BE2C (cell line): ENCODE measurements at regions not wholly inside any gene's neighbourhood (a gene's known extent, or its start where the extent isn't known, plus 50 kb on each side); places are given as distances from the start of the nearest gene placed in this dataset.

Experiments
- DNase-seq: peaks from one replicate; pipeline ENCODE4 v3.0.0-alpha.2; 2020
- H3K27me3 ChIP-seq: fragments of 250-450 bp; sonication (Bioruptor Pico); 2 replicates; pipeline ENCODE4 v1.5.1; 2020; ENCODE audit warnings: mild to moderate bottlenecking
- H3K36me3 ChIP-seq: fragments of 250-450 bp; sonication (Bioruptor Pico); 2 replicates; pipeline ENCODE4 v1.5.1; 2020; ENCODE audit warnings: mild to moderate bottlenecking
- H3K4me1 ChIP-seq: fragments of 250-450 bp; sonication (Bioruptor Pico); 2 replicates; pipeline ENCODE4 v1.5.1; 2020
- H3K4me3 ChIP-seq: 2 replicates; pipeline ENCODE4 v1.5.1; 2011; ENCODE audit warnings: low read depth, low read length
- H3K9me3 ChIP-seq: fragments of 250-450 bp; sonication (Bioruptor Pico); 2 replicates; pipeline ENCODE4 v1.5.1; 2020
- TF ChIP-seq, protein P1 (sequence below): IDR thresholded peaks from 2 replicates; pipeline ENCODE4 v1.5.1; 2012; ENCODE audit warnings: mild to moderate bottlenecking, low read depth, low read length

DNA sequence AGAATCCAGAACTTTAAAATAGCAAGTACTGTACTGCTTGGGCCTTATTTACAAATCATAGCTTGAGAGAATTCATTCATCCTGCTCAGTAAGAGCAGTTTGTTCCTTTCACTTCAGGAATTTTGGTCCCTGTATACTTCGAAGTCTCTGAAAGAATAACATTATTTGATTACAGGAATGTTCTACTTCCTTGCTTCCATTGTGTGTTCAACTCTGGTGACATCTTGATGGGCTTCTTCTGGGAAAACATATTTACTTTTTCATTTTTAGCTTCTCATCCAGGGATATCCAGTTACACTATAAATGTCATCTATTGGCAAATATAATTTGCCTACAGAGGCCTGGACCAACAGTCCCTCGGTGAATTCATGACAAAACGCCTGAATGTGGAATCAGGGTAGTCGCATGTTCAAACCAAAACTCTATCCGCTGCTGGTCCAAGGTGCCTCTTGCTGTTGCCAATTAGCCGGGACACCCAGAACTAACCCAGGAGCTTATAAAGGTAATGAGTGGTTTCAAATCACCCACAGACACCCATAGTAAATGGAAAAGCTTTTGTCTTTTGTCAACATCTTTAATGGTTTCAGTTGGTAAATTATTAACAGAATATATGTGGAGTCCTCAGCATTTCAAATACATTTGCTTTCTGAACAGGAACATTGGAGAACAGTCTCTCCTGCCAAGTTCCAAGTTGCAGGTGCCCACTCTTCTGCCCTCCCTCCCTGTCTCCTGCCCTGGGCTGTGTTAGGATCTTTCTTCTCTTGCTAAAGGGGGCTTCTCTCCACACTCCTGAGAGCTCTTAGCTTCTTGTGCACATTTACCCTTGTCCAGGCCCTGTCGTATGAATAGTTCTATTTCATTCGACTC, 162.5 kb upstream of the CITED2 start:
- Histone ChIP-seq H3K9me3 (no peaks in the 10 kb centered on the region), H3K36me3 (no peaks in the 10 kb centered on the region), H3K4me3 (no peak overlapping the region), H3K27me3 (no peaks in the 10 kb centered on the region), H3K4me1 (no peaks in the 10 kb centered on the region)
- no peak for DNase-seq
- TF ChIP-seq, protein P1, sequence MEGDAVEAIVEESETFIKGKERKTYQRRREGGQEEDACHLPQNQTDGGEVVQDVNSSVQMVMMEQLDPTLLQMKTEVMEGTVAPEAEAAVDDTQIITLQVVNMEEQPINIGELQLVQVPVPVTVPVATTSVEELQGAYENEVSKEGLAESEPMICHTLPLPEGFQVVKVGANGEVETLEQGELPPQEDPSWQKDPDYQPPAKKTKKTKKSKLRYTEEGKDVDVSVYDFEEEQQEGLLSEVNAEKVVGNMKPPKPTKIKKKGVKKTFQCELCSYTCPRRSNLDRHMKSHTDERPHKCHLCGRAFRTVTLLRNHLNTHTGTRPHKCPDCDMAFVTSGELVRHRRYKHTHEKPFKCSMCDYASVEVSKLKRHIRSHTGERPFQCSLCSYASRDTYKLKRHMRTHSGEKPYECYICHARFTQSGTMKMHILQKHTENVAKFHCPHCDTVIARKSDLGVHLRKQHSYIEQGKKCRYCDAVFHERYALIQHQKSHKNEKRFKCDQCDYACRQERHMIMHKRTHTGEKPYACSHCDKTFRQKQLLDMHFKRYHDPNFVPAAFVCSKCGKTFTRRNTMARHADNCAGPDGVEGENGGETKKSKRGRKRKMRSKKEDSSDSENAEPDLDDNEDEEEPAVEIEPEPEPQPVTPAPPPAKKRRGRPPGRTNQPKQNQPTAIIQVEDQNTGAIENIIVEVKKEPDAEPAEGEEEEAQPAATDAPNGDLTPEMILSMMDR = no peak

DNA sequence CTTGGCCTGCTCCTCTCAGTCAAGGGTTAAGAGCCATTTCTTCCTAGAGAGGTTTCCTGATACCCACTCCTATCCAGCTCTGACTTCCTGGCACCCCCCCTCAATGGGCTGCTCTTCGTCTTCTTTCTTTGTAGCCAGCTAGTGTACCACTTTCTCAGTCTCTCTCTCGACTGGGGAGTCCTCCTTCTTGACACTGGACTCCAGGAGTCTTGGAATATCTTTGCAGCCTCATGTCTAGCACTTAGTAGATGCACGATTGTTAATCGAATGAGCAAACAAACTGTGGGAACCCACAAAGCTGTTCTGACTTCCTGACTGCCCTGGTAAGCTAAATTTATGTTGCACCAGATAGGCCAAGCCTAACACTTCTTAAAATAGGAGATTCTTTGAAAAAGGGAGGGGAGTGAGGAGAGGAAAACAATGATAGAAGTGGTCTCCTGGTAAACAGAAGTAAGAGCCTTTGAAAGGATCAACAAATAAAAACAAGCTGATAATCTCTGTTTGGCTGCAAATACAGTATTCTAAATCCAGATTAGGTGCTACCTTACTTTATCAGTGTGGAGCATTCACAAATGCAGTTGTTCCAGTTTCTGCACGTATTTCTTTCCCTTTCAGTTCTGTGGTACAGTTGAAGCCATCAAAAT, 160.1 kb upstream of the CITED2 start:
- H3K36me3 ChIP-seq = no peaks in the 10 kb centered on the region
- DNase-seq = no peak
- no peaks in the 10 kb centered on the region for H3K9me3 ChIP-seq
- no peaks in the 10 kb centered on the region for H3K4me1 ChIP-seq
- H3K27me3 ChIP-seq = no peaks in the 10 kb centered on the region
- no peak overlapping the region for H3K4me3 ChIP-seq
- TF ChIP-seq, protein P1 = no peak

DNA sequence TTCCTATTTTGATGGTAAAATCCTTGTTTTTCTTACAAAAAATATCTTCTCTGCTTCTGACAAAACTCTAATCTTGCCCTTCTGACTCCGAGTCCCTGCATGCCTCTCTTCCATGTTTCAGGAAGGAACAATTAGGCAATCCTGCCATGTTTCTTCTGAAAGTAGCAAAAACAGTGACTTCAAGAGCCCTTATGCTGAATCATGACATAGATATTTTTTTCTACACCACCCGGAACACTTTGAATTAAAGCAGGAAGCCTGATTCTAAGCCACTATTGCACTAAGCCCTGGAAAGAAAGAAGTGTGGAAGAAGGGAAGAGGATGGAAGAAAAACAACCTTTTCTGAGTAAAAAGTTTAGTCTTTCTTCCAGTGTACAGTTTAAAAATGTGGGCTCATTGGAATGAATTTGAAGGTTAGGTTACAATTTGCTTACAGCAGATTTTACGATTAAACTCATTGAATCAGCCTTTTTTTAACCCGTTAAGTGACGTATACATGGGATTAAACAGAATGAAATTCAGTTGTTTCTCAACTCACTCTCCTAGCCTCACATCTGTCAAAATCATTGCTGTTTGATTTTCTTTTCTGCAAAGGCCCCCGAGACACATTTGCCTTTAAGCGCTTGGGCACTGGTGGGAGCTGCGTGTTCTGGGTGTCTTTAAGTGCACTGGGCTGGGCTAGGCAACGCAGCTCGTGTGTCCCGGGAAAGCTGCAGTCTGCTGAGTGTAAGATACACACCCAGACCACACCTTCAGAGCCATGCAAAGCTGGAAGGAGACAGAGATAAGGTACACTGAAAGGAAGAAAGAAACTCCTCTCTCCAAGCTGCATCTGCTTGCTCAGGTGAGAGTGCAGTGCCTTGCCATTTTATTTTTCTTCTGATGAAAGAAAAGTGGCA, 159.4 kb upstream of the CITED2 start:
- DNase-seq = no peak
- no peak overlapping the region for H3K4me3 ChIP-seq

DNA sequence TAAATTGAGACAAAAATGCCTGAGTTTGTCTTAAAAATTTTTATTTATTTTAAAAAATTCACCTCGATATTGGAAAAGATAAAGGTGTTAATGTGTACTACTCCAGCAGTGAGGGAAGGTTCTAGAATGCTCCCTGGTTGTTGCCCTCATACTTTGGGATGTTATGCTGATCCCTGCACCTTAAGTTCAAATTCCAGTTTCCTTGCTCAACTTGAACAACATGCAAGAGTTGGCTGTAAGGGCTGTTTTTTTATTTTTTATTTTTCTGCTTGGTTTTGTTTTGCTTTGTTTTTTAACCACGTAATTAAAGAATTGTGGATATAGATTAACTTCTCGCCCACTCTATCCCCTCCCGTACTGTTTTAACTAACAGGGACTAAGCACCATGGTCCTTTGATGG, 158.7 kb upstream of the CITED2 start:
- H3K4me1 ChIP-seq = no peaks in the 10 kb centered on the region
- no peaks in the 10 kb centered on the region for H3K9me3 ChIP-seq
- no peaks in the 10 kb centered on the region for H3K36me3 ChIP-seq
- H3K4me3 ChIP-seq = no peak overlapping the region
- DNase-seq = no peak
- H3K27me3 ChIP-seq = no peaks in the 10 kb centered on the region
- TF ChIP-seq, protein P1 = no peak

More for the DNA sequence above, 159.4 kb upstream of the CITED2 start:
- Histone ChIP-seq H3K4me1 (no peaks in the 10 kb centered on the region), H3K36me3 (no peaks in the 10 kb centered on the region), H3K9me3 (no peaks in the 10 kb centered on the region), H3K27me3 (no peaks in the 10 kb centered on the region)
- TF ChIP-seq, protein P1 = no peak

DNA sequence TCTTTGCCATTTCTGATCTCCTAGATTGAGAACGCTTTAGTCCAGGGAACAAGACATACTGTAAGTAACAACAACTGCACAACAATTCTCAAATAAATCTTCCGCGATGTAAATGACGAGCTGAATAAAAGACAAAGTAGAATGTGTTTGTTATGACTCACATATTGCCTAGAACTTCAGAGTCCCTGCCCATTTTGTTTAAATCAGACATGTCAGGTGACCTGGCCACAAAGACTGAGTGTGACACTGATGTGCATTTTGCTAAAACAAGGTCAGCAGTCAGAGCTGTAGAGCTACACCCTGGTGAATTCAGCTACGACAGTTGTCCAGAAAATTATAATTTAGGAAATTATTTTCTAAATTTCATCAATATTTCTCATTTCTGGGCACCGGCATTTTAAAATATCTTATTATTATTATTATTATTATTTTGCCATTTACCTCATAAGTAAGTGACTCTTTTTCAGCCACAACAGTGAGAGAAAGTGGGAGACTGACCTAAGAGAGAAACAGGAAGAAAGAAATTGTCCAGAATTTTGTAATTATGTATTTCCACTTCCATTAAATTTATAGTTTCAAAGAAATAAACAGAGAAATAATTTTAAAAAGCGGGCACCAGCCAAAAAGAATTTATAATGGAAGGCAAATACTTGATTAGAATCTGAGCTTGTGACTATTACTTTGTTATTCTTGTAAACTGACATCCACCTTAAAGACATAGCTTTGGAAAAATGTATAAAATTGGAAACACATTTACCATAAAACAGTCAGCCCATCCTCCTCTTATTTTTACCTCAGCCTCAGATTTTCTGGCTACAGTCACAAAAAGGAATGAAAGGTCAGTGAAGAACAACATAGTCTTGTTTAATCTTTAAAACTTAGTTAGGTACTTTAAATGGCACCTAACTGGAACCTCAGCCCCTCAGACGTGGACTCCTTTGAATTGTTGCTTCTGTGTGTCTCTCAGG, 157.0 kb upstream of the CITED2 start:
- DNase-seq = no peak
- H3K4me1 ChIP-seq = no peaks in the 10 kb centered on the region
- no peaks in the 10 kb centered on the region for H3K36me3 ChIP-seq
- H3K27me3 ChIP-seq = no peaks in the 10 kb centered on the region
- TF ChIP-seq, protein P1 = no peak
- no peaks in the 10 kb centered on the region for H3K9me3 ChIP-seq
- H3K4me3 ChIP-seq = no peak overlapping the region
